GM23338 (cell line): ENCODE measurements at regions not wholly inside any gene's neighbourhood (a gene's known extent, or its start where the extent isn't known, plus 50 kb on each side); places are given as distances from the start of the nearest gene placed in this dataset.

Experiments used
- ATAC-seq: fragments of 200-7000 bp; cut with Tn5 transposase; 3 replicates; pipeline ENCODE4 v1.9.1; 2020
- DNase-seq: peaks from one replicate; pipeline ENCODE4 v3.0.0-alpha.2; 2015; ENCODE audit warnings: low spot score
- H2AFZ ChIP-seq: fragments of 200-600 bp; sonication (generic); 2 replicates; pipeline ENCODE4 v1.8.0; 2016; ENCODE audit warnings: antibody characterized with exemption, mild to moderate bottlenecking, moderate library complexity
- H3F3A ChIP-seq: fragments of 200-600 bp; sonication (generic); replicated peaks from 2 replicates; pipeline ENCODE4 v1.8.0; 2017; ENCODE audit warnings: antibody characterized with exemption, mixed run types, low read depth
- H3K27ac ChIP-seq: fragments of 200-600 bp; sonication (generic); 2 replicates; pipeline ENCODE4 v1.6.1; 2016; ENCODE audit warnings: low read depth
- H3K27me3 ChIP-seq: fragments of 200-600 bp; sonication (generic); 2 replicates; pipeline ENCODE4 v1.8.0; 2016; ENCODE audit warnings: mild to moderate bottlenecking, mixed run types, moderate library complexity; ENCODE audit not compliant: insufficient read depth
- H3K36me3 ChIP-seq: fragments of 200-600 bp; sonication (generic); 2 replicates; pipeline ENCODE4 v1.8.0; 2016; ENCODE audit warnings: mild to moderate bottlenecking; ENCODE audit not compliant: insufficient read depth
- H3K4me1 ChIP-seq: fragments of 200-600 bp; sonication (generic); 2 replicates; pipeline ENCODE4 v1.8.0; 2016; ENCODE audit warnings: mild to moderate bottlenecking, moderate library complexity; ENCODE audit not compliant: insufficient read depth
- H3K4me2 ChIP-seq: fragments of 200-600 bp; sonication (generic); 2 replicates; pipeline ENCODE4 v1.7.1; 2017; ENCODE audit warnings: mixed run types
- H3K4me3 ChIP-seq: fragments of 200-600 bp; sonication (generic); 2 replicates; pipeline ENCODE4 v1.6.1; 2016; ENCODE audit warnings: mixed run types
- H3K79me2 ChIP-seq: fragments of 200-600 bp; sonication (generic); replicated peaks from 2 replicates; pipeline ENCODE4 v1.8.0; 2017; ENCODE audit warnings: mild to moderate bottlenecking; ENCODE audit not compliant: insufficient read depth
- H3K9me2 ChIP-seq: fragments of 200-600 bp; sonication (generic); 2 replicates; pipeline ENCODE4 v1.8.0; 2017; ENCODE audit not compliant: insufficient read depth
- H4K20me1 ChIP-seq: fragments of 200-600 bp; sonication (generic); replicated peaks from 2 replicates; pipeline ENCODE4 v1.8.0; 2017; ENCODE audit warnings: mild to moderate bottlenecking; ENCODE audit not compliant: insufficient read depth
- H3K27ac Mint-ChIP-seq: 2 replicates; pipeline ENCODE4 v1.8.0; 2020; ENCODE audit warnings: inconsistent platforms, mild to moderate bottlenecking, moderate library complexity, mixed read lengths
- H3K27me3 Mint-ChIP-seq: 3 replicates; pipeline ENCODE4 v1.8.0; 2022; ENCODE audit warnings: low read depth, mild to moderate bottlenecking, moderate library complexity, mixed read lengths, inconsistent platforms; ENCODE audit not compliant: insufficient read depth, poor library complexity
- H3K36me3 Mint-ChIP-seq: 3 replicates; pipeline ENCODE4 v1.8.0; 2021; ENCODE audit warnings: low read depth, mild to moderate bottlenecking, inconsistent platforms, moderate library complexity, mixed read lengths
- H3K4me1 Mint-ChIP-seq: 3 replicates; pipeline ENCODE4 v1.8.0; 2020; ENCODE audit warnings: mild to moderate bottlenecking, inconsistent platforms, mixed read lengths
- H3K4me3 Mint-ChIP-seq: 3 replicates; pipeline ENCODE4 v1.8.0; 2021; ENCODE audit warnings: moderate library complexity, mild to moderate bottlenecking, inconsistent platforms, mixed read lengths
- H3K9me3 Mint-ChIP-seq: 3 replicates; pipeline ENCODE4 v1.8.0; 2020; ENCODE audit warnings: moderate library complexity, mild to moderate bottlenecking, inconsistent platforms, mixed read lengths
- CREB1 ChIP-seq: fragments of 250-450 bp; sonication (Bioruptor Pico); IDR thresholded peaks from 2 replicates; pipeline ENCODE4 v1.5.0; 2020; ENCODE audit warnings: low read depth, mild to moderate bottlenecking, moderate library complexity
- CTCF ChIP-seq, 2 experiments: fragments of 200-600 bp in 1 of 2; sonication (generic) in 1 of 2; conservative IDR thresholded peaks; 2 replicates each; pipeline versions ENCODE4 v1.5.1 to v1.6.1; 2016 to 2017; ENCODE audit warnings: antibody characterized with exemption in 2 of 2, low read depth in 2 of 2, mild to moderate bottlenecking in 2 of 2, moderate library complexity in 1 of 2
- EZH2phosphoT487 ChIP-seq: fragments of 200-600 bp; sonication (generic); IDR thresholded peaks from one replicate; pipeline ENCODE4 v1.8.1; 2018; ENCODE audit warnings: antibody characterized with exemption; ENCODE audit not compliant: unreplicated experiment
- NANOG ChIP-seq: IDR thresholded peaks from 2 replicates; pipeline ENCODE4 v1.6.1; 2016; ENCODE audit warnings: antibody characterized with exemption, borderline replicate concordance
- POLR2AphosphoS5 ChIP-seq: IDR thresholded peaks from 2 replicates; pipeline ENCODE4 v1.6.1; 2016; ENCODE audit warnings: antibody characterized with exemption, low read depth
- STAT1 ChIP-seq: IDR thresholded peaks from one replicate; pipeline ENCODE4 v1.6.1; 2016; ENCODE audit warnings: antibody characterized with exemption; ENCODE audit not compliant: unreplicated experiment
- ZNF114 ChIP-seq: fragments of 250-450 bp; sonication (Bioruptor Pico); IDR thresholded peaks from 2 replicates; pipeline ENCODE4 v1.5.0; 2020; ENCODE audit warnings: mild to moderate bottlenecking, moderate library complexity
- ZNF331 ChIP-seq: fragments of 250-450 bp; sonication (Bioruptor Pico); IDR thresholded peaks from 2 replicates; pipeline ENCODE4 v1.5.0; 2020; ENCODE audit warnings: low read depth, mild to moderate bottlenecking, moderate library complexity
- ZNF462 ChIP-seq: fragments of 250-450 bp; sonication (Bioruptor Pico); IDR thresholded peaks from 2 replicates; pipeline ENCODE4 v1.5.0; 2020; ENCODE audit warnings: mild to moderate bottlenecking, moderate library complexity
- TF ChIP-seq, protein P1 (sequence below): IDR thresholded peaks from one replicate; pipeline ENCODE4 v1.6.1; 2018; ENCODE audit warnings: antibody characterized with exemption; ENCODE audit not compliant: unreplicated experiment
- TF ChIP-seq, protein P2 (sequence below): IDR thresholded peaks from 2 replicates; pipeline ENCODE4 v1.6.1; 2016; ENCODE audit warnings: antibody characterized with exemption

DNA sequence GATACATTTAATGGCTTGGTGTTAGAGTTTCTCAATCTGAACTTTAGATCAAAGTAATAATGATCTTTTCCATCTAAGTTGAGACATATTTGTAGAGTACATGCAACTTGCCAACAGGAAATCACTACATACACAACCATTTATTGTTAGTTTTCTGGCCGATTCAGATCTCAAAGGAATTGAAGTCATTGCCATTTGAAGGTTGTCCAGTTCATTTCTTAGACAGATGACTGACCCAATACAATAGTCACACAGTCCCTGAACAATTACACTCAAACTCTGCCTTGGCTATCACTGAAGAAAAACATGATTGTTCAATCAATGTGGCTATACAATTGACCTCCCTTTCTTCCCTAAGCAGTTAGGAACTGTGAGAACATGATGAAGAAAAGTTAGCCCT lies 753.2 kb upstream of the RIOK2 start (continued):
- no peak for TF ChIP-seq ZNF462 (CRISPR knock-in tag)

DNA sequence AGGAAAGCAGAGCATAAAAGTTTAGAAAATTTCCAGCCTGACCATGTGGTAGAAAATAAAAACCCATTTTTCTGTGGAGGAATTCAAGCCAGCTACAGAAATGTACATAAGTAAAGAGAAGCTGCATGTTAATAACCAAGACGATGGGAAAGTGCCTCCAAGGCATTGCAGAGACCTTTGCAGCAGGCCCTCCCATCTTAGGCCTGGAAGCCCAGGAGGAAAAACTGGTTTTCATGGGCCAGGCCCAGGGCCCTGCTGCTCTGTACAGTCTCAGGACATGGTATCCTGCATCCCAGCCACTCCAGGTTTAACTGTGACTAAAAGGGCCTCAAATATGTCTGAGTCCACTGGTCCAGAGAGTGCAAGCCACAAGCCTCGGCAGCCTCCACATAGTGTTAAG lies 754.8 kb upstream of the RIOK2 start:
- no peaks in the 10 kb centered on the region for H3K4me1 Mint-ChIP-seq
- Histone ChIP-seq H3K79me2 (no peaks in the 10 kb centered on the region), H3K4me2 (no peak overlapping the region), H3K4me1 (no peaks in the 10 kb centered on the region), H4K20me1 (no peaks in the 10 kb centered on the region), H3K27me3 (no peaks in the 10 kb centered on the region), H2AFZ (no peak overlapping the region), H3F3A (no peaks in the 10 kb centered on the region), H3K27ac (no peak overlapping the region), H3K36me3 (no peaks in the 10 kb centered on the region), H3K4me3 (no peak overlapping the region), H3K9me2 (peaks cover 4% of the 10 kb centered on the region; the same call in 1 of the 2 replicates)
- H3K27me3 Mint-ChIP-seq: no peaks in the 10 kb centered on the region
- peaks cover 2% of the 10 kb centered on the region; the same call in 1 of the 3 replicates for H3K9me3 Mint-ChIP-seq
- H3K36me3 Mint-ChIP-seq: no peaks in the 10 kb centered on the region
- DNase-seq (no peak), ATAC-seq (no peak)
- no peak overlapping the region for H3K27ac Mint-ChIP-seq
- H3K4me3 Mint-ChIP-seq: no peak overlapping the region
- TF ChIP-seq CREB1 (CRISPR knock-in tag) (no peak), EZH2phosphoT487 (no peak), NANOG (no peak), STAT1 (no peak), ZNF331 (no peak), CTCF (conservative IDR thresholded peaks at IDR 0.05; ENCODE audit: low read depth in 2 of 2) (no peak), POLR2AphosphoS5 (no peak), ZNF114 (CRISPR knock-in tag) (no peak)
- TF ChIP-seq, protein P1, sequence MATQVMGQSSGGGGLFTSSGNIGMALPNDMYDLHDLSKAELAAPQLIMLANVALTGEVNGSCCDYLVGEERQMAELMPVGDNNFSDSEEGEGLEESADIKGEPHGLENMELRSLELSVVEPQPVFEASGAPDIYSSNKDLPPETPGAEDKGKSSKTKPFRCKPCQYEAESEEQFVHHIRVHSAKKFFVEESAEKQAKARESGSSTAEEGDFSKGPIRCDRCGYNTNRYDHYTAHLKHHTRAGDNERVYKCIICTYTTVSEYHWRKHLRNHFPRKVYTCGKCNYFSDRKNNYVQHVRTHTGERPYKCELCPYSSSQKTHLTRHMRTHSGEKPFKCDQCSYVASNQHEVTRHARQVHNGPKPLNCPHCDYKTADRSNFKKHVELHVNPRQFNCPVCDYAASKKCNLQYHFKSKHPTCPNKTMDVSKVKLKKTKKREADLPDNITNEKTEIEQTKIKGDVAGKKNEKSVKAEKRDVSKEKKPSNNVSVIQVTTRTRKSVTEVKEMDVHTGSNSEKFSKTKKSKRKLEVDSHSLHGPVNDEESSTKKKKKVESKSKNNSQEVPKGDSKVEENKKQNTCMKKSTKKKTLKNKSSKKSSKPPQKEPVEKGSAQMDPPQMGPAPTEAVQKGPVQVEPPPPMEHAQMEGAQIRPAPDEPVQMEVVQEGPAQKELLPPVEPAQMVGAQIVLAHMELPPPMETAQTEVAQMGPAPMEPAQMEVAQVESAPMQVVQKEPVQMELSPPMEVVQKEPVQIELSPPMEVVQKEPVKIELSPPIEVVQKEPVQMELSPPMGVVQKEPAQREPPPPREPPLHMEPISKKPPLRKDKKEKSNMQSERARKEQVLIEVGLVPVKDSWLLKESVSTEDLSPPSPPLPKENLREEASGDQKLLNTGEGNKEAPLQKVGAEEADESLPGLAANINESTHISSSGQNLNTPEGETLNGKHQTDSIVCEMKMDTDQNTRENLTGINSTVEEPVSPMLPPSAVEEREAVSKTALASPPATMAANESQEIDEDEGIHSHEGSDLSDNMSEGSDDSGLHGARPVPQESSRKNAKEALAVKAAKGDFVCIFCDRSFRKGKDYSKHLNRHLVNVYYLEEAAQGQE: no peak
- TF ChIP-seq, protein P2, sequence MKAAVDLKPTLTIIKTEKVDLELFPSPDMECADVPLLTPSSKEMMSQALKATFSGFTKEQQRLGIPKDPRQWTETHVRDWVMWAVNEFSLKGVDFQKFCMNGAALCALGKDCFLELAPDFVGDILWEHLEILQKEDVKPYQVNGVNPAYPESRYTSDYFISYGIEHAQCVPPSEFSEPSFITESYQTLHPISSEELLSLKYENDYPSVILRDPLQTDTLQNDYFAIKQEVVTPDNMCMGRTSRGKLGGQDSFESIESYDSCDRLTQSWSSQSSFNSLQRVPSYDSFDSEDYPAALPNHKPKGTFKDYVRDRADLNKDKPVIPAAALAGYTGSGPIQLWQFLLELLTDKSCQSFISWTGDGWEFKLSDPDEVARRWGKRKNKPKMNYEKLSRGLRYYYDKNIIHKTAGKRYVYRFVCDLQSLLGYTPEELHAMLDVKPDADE: no peak
